Caco-2 (cell line): ENCODE measurements at regions not wholly inside any gene's neighbourhood (a gene's known extent, or its start where the extent isn't known, plus 50 kb on each side); places are given as distances from the start of the nearest gene placed in this dataset.

Experiments used
- BruUV-seq: library from RNA; stranded (reverse); fragments of 400-500 nt; replicated peaks from 2 replicates; lab custom pipeline; 2021; lab: Mats Ljungman, UMichigan
- CTCF ChIA-PET: fragments of 300-600 bp; sonication (Branson Sonifier 250); formaldehyde crosslinking; loops from one replicate; lab custom pipeline; 2022; ENCODE audit warnings: antibody characterized with exemption; lab: Charles Lee
- POLR2A ChIA-PET: fragments of 300-600 bp; sonication (Branson Sonifier 250); formaldehyde crosslinking; loops from one replicate; lab custom pipeline; 2022; ENCODE audit warnings: antibody characterized with exemption; lab: Charles Lee
- DNase-seq, 2 experiments: peaks; one replicate each; pipeline versions ENCODE4 v3.0.0 to v3.0.0-alpha.2; 2020 to 2022
- H3K27me3 ChIP-seq: replicated peaks from 2 replicates; pipeline ENCODE4 v1.6.0; 2011; ENCODE audit warnings: low read length; ENCODE audit not compliant: control insufficient read depth, insufficient read depth
- H3K36me3 ChIP-seq: 2 replicates; pipeline ENCODE4 v1.5.1; 2011; ENCODE audit warnings: low read length; ENCODE audit not compliant: control insufficient read depth, insufficient read depth
- H3K4me1 ChIP-seq: fragments of 250-450 bp; sonication (Bioruptor Pico); 2 replicates; pipeline ENCODE4 v1.5.1; 2020; ENCODE audit warnings: mild to moderate bottlenecking
- H3K4me3 ChIP-seq: 2 replicates; pipeline ENCODE4 v1.5.1; 2011; ENCODE audit warnings: low read depth, mild to moderate bottlenecking, control low read depth, low read length
- H3K9me3 ChIP-seq: fragments of 250-450 bp; sonication (Bioruptor Pico); 2 replicates; pipeline ENCODE4 v1.5.1; 2020; ENCODE audit warnings: mild to moderate bottlenecking, moderate library complexity
- H3K27ac Mint-ChIP-seq: one replicate; pipeline ENCODE4 v1.8.0; 2022; ENCODE audit warnings: mixed read lengths; ENCODE audit not compliant: unreplicated experiment
- H3K27me3 Mint-ChIP-seq: one replicate; pipeline ENCODE4 v1.8.0; 2022; ENCODE audit warnings: mixed read lengths; ENCODE audit not compliant: insufficient read depth, unreplicated experiment
- H3K36me3 Mint-ChIP-seq: one replicate; pipeline ENCODE4 v1.8.0; 2022; ENCODE audit warnings: mild to moderate bottlenecking, mixed read lengths; ENCODE audit not compliant: insufficient read depth, unreplicated experiment
- H3K4me1 Mint-ChIP-seq: one replicate; pipeline ENCODE4 v1.8.0; 2022; ENCODE audit warnings: low read depth, mixed read lengths; ENCODE audit not compliant: unreplicated experiment
- H3K4me3 Mint-ChIP-seq: one replicate; pipeline ENCODE4 v1.8.0; 2022; ENCODE audit warnings: mild to moderate bottlenecking, moderate library complexity, mixed read lengths; ENCODE audit not compliant: unreplicated experiment
- H3K9me3 Mint-ChIP-seq: one replicate; pipeline ENCODE4 v1.8.0; 2022; ENCODE audit warnings: mixed read lengths; ENCODE audit not compliant: unreplicated experiment
- intact Hi-C: fragments of 100-400 bp; cut with micrococcal nuclease; formaldehyde crosslinking; loops from one replicate; pipeline ENCODE4 v1.10.0; 2022; ENCODE audit not compliant: unreplicated experiment
- TF ChIP-seq, protein P1 (sequence below), 2 experiments: fragments of 200-600 bp in 1 of 2; IDR thresholded peaks; 1 replicate in 1 of 2; 2 replicates in 1 of 2; pipeline versions ENCODE4 v1.5.1 to v1.8.0; 2011 to 2022; ENCODE audit warnings: antibody characterized with exemption in 1 of 2, control low read depth in 1 of 2, inconsistent platforms in 1 of 2, low read depth in 1 of 2, low read length in 1 of 2, mild to moderate bottlenecking in 1 of 2, moderate library complexity in 1 of 2; ENCODE audit not compliant: insufficient read depth in 1 of 2, severe bottlenecking in 1 of 2, unreplicated experiment in 1 of 2

DNA sequence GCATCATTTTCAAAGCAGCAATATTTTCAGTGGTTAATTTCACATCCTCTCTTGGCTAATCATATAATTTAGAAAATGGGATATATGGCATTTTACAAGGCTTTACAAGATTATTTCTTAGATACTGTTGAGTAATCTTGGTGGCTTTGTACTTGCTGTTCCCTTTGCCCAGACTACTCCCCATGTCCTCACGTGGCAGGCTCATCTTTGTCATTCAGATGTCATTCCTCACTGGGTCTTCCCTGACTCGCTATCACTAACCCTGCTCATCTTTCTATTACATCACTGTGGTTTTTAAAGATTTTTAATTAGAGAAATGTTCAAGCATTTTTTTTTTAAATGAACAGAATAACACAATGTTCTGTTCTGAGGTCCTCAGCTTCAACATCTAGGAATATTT is 240.0 kb upstream of the IRX5 start:
- POLR2A ChIA-PET, result no interaction called here

DNA sequence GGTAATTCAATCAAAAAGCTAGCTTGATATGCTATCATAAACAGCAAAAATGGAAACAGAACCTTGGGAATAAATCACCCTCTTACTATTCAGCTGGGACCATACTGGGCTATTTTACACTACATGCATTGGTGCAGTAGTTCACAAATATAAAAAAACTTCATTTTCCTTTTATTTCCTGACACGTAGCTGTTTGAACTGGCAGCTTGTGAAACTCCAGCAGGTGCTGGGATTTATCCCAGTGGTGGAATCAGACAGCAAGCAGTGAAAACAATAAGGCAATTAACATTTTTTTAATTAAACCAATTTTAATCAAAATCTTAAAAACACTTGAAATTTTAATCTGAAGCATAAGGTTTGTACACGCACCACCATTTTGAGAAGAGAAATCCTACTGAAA is 240.4 kb upstream of the IRX5 start:
- Histone ChIP-seq H3K4me1 (peaks cover 18% of the 10 kb centered on the region), H3K4me3 (no peak overlapping the region), H3K9me3 (no peaks in the 10 kb centered on the region), H3K36me3 (no peaks in the 10 kb centered on the region), H3K27me3 (no peaks in the 10 kb centered on the region)
- TF ChIP-seq, protein P1, sequence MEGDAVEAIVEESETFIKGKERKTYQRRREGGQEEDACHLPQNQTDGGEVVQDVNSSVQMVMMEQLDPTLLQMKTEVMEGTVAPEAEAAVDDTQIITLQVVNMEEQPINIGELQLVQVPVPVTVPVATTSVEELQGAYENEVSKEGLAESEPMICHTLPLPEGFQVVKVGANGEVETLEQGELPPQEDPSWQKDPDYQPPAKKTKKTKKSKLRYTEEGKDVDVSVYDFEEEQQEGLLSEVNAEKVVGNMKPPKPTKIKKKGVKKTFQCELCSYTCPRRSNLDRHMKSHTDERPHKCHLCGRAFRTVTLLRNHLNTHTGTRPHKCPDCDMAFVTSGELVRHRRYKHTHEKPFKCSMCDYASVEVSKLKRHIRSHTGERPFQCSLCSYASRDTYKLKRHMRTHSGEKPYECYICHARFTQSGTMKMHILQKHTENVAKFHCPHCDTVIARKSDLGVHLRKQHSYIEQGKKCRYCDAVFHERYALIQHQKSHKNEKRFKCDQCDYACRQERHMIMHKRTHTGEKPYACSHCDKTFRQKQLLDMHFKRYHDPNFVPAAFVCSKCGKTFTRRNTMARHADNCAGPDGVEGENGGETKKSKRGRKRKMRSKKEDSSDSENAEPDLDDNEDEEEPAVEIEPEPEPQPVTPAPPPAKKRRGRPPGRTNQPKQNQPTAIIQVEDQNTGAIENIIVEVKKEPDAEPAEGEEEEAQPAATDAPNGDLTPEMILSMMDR (IDR thresholded peaks at IDR 0.05; ENCODE audit: insufficient read depth in 1 of 2, low read depth in 1 of 2, low read length in 1 of 2, severe bottlenecking in 1 of 2, unreplicated experiment in 1 of 2), result no peak
- no peaks in the 10 kb centered on the region for H3K36me3 Mint-ChIP-seq
- POLR2A ChIA-PET, result no interaction called here
- H3K27ac Mint-ChIP-seq, result no peak overlapping the region
- peaks cover 23% of the 10 kb centered on the region for H3K9me3 Mint-ChIP-seq
- CTCF ChIA-PET, result no interaction called here
- no peak for DNase-seq
- H3K4me3 Mint-ChIP-seq, result no peak overlapping the region
- intact Hi-C loops, result no loop called here
- H3K27me3 Mint-ChIP-seq, result no peaks in the 10 kb centered on the region
- H3K4me1 Mint-ChIP-seq, result peaks cover 19% of the 10 kb centered on the region
- no TSS peak for BruUV-seq

More for the DNA sequence above, 240.0 kb upstream of the IRX5 start:
- CTCF ChIA-PET, result no interaction called here
- Histone ChIP-seq H3K27me3 (no peaks in the 10 kb centered on the region), H3K36me3 (no peaks in the 10 kb centered on the region), H3K4me1 (peaks cover 18% of the 10 kb centered on the region), H3K9me3 (no peaks in the 10 kb centered on the region), H3K4me3 (no peak overlapping the region)
- no TSS peak for BruUV-seq
- Mint-ChIP-seq H3K27me3 (no peaks in the 10 kb centered on the region), H3K4me1 (peaks cover 19% of the 10 kb centered on the region), H3K9me3 (peaks cover 23% of the 10 kb centered on the region), H3K27ac (no peak overlapping the region), H3K36me3 (no peaks in the 10 kb centered on the region), H3K4me3 (no peak overlapping the region)
- intact Hi-C loops, result no loop called here
- TF ChIP-seq, protein P1 (IDR thresholded peaks at IDR 0.05; ENCODE audit: insufficient read depth in 1 of 2, low read depth in 1 of 2, low read length in 1 of 2, severe bottlenecking in 1 of 2, unreplicated experiment in 1 of 2), result no peak
- DNase-seq, result no peak

DNA sequence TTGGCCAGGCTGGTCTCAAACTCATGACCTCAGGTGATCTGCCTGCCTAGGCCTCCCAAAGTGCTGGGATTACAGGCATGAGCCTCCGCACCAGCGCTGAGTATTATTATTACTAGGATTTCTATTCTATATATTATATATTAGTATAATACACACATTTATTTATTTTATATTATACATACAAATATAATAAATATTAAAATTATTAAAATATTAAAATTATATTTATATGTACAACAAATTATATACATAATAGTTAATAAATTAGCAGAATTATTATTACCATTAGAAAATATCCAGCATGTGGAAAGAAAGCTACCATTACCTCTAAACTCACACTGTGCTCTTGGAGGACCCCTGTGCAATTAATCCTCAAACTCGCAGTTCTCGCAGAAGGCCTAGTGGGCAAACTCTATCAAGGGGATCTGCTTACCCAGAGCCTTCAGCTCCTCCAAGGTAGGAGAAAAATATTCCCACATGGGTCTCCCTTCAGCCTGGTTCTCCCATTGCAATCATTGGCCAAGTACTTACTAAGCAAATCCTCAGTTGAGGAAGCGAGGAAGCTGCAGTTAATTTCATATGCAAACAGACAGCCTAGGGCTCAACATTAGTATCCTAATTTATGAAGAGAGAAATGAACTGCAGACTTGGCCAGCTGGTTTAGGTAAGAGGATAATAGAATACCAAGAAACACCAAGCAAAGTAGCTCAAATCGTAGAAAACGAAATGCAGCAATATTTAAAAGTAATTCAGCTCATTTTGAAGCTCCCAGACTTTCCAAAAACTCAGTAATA is 241.4 kb upstream of the IRX5 start:
- Histone ChIP-seq H3K4me1 (peaks cover 18% of the 10 kb centered on the region), H3K4me3 (no peak overlapping the region), H3K9me3 (no peaks in the 10 kb centered on the region), H3K27me3 (no peaks in the 10 kb centered on the region), H3K36me3 (no peaks in the 10 kb centered on the region)
- Mint-ChIP-seq H3K9me3 (peaks cover 25% of the 10 kb centered on the region), H3K4me1 (peaks cover 19% of the 10 kb centered on the region), H3K4me3 (no peak overlapping the region), H3K36me3 (no peaks in the 10 kb centered on the region), H3K27me3 (no peaks in the 10 kb centered on the region), H3K27ac (no peak overlapping the region)
- POLR2A ChIA-PET, result no interaction called here
- TF ChIP-seq, protein P1 (IDR thresholded peaks at IDR 0.05; ENCODE audit: insufficient read depth in 1 of 2, low read depth in 1 of 2, low read length in 1 of 2, severe bottlenecking in 1 of 2, unreplicated experiment in 1 of 2), result no peak
- CTCF ChIA-PET, result no interaction called here
- BruUV-seq, result no TSS peak
- intact Hi-C loops, result no loop called here
- no peak for DNase-seq
